ENCODE measurements at regions not wholly inside any gene's neighbourhood (a gene's known extent, or its start where the extent isn't known, plus 50 kb on each side); places are given as distances from the start of the nearest gene placed in this dataset.

DNA sequence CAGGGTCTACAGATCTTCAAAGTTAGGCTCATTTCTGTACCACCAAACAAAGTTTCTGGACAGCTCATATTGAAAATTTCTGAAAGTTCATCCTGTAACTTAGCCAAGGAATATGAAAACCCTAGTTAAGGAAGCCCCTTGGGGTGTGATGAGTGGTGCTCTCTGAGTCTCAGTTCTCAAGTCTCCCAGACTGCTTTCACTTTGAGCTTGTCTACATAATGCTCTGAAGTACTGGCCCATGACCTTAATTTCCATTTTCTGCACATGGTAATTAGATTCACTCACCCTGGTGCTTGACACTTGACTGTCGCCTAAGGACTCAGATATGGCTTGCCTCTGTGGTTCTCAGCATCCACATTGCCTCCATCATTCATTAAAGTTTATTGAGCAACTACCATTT, 51.7 kb upstream of the SATB2 start:
- TF ChIP-seq POLR2AphosphoS5 (IDR thresholded peaks at IDR 0.05; ENCODE audit: insufficient read depth in 1 of 2, low read depth in 1 of 2) (no peak), POLR2A (IDR thresholded peaks at IDR 0.05) (no peak)
- TF ChIP-seq, protein P1, sequence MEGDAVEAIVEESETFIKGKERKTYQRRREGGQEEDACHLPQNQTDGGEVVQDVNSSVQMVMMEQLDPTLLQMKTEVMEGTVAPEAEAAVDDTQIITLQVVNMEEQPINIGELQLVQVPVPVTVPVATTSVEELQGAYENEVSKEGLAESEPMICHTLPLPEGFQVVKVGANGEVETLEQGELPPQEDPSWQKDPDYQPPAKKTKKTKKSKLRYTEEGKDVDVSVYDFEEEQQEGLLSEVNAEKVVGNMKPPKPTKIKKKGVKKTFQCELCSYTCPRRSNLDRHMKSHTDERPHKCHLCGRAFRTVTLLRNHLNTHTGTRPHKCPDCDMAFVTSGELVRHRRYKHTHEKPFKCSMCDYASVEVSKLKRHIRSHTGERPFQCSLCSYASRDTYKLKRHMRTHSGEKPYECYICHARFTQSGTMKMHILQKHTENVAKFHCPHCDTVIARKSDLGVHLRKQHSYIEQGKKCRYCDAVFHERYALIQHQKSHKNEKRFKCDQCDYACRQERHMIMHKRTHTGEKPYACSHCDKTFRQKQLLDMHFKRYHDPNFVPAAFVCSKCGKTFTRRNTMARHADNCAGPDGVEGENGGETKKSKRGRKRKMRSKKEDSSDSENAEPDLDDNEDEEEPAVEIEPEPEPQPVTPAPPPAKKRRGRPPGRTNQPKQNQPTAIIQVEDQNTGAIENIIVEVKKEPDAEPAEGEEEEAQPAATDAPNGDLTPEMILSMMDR (IDR thresholded peaks at IDR 0.05): no peak
- no peaks in the 10 kb centered on the region for H3K36me3 ChIP-seq
- H3K4me1 ChIP-seq: no peaks in the 10 kb centered on the region
- intact Hi-C loops (cut with DNase I): no loop called here
- H3K9me3 ChIP-seq: no peaks in the 10 kb centered on the region
- no peak overlapping the region for H3K27ac ChIP-seq
- no peak for DNase-seq (ENCODE audit: extremely low spot score in 2 of 2)
- H3K27me3 ChIP-seq: no peaks in the 10 kb centered on the region
- no peak overlapping the region for H3K4me3 ChIP-seq

Measured in vagina (tissue), 2 donors.